GM23338 (cell line): ENCODE measurements at regions not wholly inside any gene's neighbourhood (a gene's known extent, or its start where the extent isn't known, plus 50 kb on each side); places are given as distances from the start of the nearest gene placed in this dataset.

Source experiments
- ATAC-seq: fragments of 200-7000 bp; cut with Tn5 transposase; 3 replicates; pipeline ENCODE4 v1.9.1; 2020
- DNase-seq: peaks from one replicate; pipeline ENCODE4 v3.0.0-alpha.2; 2015; ENCODE audit warnings: low spot score
- H2AFZ ChIP-seq: fragments of 200-600 bp; sonication (generic); 2 replicates; pipeline ENCODE4 v1.8.0; 2016; ENCODE audit warnings: antibody characterized with exemption, mild to moderate bottlenecking, moderate library complexity
- H3F3A ChIP-seq: fragments of 200-600 bp; sonication (generic); replicated peaks from 2 replicates; pipeline ENCODE4 v1.8.0; 2017; ENCODE audit warnings: antibody characterized with exemption, mixed run types, low read depth
- H3K27ac ChIP-seq: fragments of 200-600 bp; sonication (generic); 2 replicates; pipeline ENCODE4 v1.6.1; 2016; ENCODE audit warnings: low read depth
- H3K27me3 ChIP-seq: fragments of 200-600 bp; sonication (generic); 2 replicates; pipeline ENCODE4 v1.8.0; 2016; ENCODE audit warnings: mild to moderate bottlenecking, mixed run types, moderate library complexity; ENCODE audit not compliant: insufficient read depth
- H3K36me3 ChIP-seq: fragments of 200-600 bp; sonication (generic); 2 replicates; pipeline ENCODE4 v1.8.0; 2016; ENCODE audit warnings: mild to moderate bottlenecking; ENCODE audit not compliant: insufficient read depth
- H3K4me1 ChIP-seq: fragments of 200-600 bp; sonication (generic); 2 replicates; pipeline ENCODE4 v1.8.0; 2016; ENCODE audit warnings: mild to moderate bottlenecking, moderate library complexity; ENCODE audit not compliant: insufficient read depth
- H3K4me2 ChIP-seq: fragments of 200-600 bp; sonication (generic); 2 replicates; pipeline ENCODE4 v1.7.1; 2017; ENCODE audit warnings: mixed run types
- H3K4me3 ChIP-seq: fragments of 200-600 bp; sonication (generic); 2 replicates; pipeline ENCODE4 v1.6.1; 2016; ENCODE audit warnings: mixed run types
- H3K79me2 ChIP-seq: fragments of 200-600 bp; sonication (generic); replicated peaks from 2 replicates; pipeline ENCODE4 v1.8.0; 2017; ENCODE audit warnings: mild to moderate bottlenecking; ENCODE audit not compliant: insufficient read depth
- H3K9me2 ChIP-seq: fragments of 200-600 bp; sonication (generic); 2 replicates; pipeline ENCODE4 v1.8.0; 2017; ENCODE audit not compliant: insufficient read depth
- H4K20me1 ChIP-seq: fragments of 200-600 bp; sonication (generic); replicated peaks from 2 replicates; pipeline ENCODE4 v1.8.0; 2017; ENCODE audit warnings: mild to moderate bottlenecking; ENCODE audit not compliant: insufficient read depth
- H3K27ac Mint-ChIP-seq: 2 replicates; pipeline ENCODE4 v1.8.0; 2020; ENCODE audit warnings: inconsistent platforms, mild to moderate bottlenecking, moderate library complexity, mixed read lengths
- H3K27me3 Mint-ChIP-seq: 3 replicates; pipeline ENCODE4 v1.8.0; 2022; ENCODE audit warnings: low read depth, mild to moderate bottlenecking, moderate library complexity, mixed read lengths, inconsistent platforms; ENCODE audit not compliant: insufficient read depth, poor library complexity
- H3K36me3 Mint-ChIP-seq: 3 replicates; pipeline ENCODE4 v1.8.0; 2021; ENCODE audit warnings: low read depth, mild to moderate bottlenecking, inconsistent platforms, moderate library complexity, mixed read lengths
- H3K4me1 Mint-ChIP-seq: 3 replicates; pipeline ENCODE4 v1.8.0; 2020; ENCODE audit warnings: mild to moderate bottlenecking, inconsistent platforms, mixed read lengths
- H3K4me3 Mint-ChIP-seq: 3 replicates; pipeline ENCODE4 v1.8.0; 2021; ENCODE audit warnings: moderate library complexity, mild to moderate bottlenecking, inconsistent platforms, mixed read lengths
- H3K9me3 Mint-ChIP-seq: 3 replicates; pipeline ENCODE4 v1.8.0; 2020; ENCODE audit warnings: moderate library complexity, mild to moderate bottlenecking, inconsistent platforms, mixed read lengths
- CREB1 ChIP-seq: fragments of 250-450 bp; sonication (Bioruptor Pico); IDR thresholded peaks from 2 replicates; pipeline ENCODE4 v1.5.0; 2020; ENCODE audit warnings: low read depth, mild to moderate bottlenecking, moderate library complexity
- CTCF ChIP-seq, 2 experiments: fragments of 200-600 bp in 1 of 2; sonication (generic) in 1 of 2; conservative IDR thresholded peaks; 2 replicates each; pipeline versions ENCODE4 v1.5.1 to v1.6.1; 2016 to 2017; ENCODE audit warnings: antibody characterized with exemption in 2 of 2, low read depth in 2 of 2, mild to moderate bottlenecking in 2 of 2, moderate library complexity in 1 of 2
- EZH2 ChIP-seq: fragments of 200-600 bp; sonication (generic); IDR thresholded peaks from one replicate; pipeline ENCODE4 v1.8.0; 2017; ENCODE audit warnings: antibody characterized with exemption, mild to moderate bottlenecking, low read depth; ENCODE audit not compliant: unreplicated experiment
- NANOG ChIP-seq: IDR thresholded peaks from 2 replicates; pipeline ENCODE4 v1.6.1; 2016; ENCODE audit warnings: antibody characterized with exemption, borderline replicate concordance
- POLR2AphosphoS5 ChIP-seq: IDR thresholded peaks from 2 replicates; pipeline ENCODE4 v1.6.1; 2016; ENCODE audit warnings: antibody characterized with exemption, low read depth
- REST ChIP-seq: IDR thresholded peaks from one replicate; pipeline ENCODE4 v1.6.1; 2018; ENCODE audit warnings: antibody characterized with exemption; ENCODE audit not compliant: unreplicated experiment
- ZNF114 ChIP-seq: fragments of 250-450 bp; sonication (Bioruptor Pico); IDR thresholded peaks from 2 replicates; pipeline ENCODE4 v1.5.0; 2020; ENCODE audit warnings: mild to moderate bottlenecking, moderate library complexity
- ZNF462 ChIP-seq: fragments of 250-450 bp; sonication (Bioruptor Pico); IDR thresholded peaks from 2 replicates; pipeline ENCODE4 v1.5.0; 2020; ENCODE audit warnings: mild to moderate bottlenecking, moderate library complexity

GRCh38 chr7:152949790-152950189, 190.2 kb downstream of the ACTR3B start:
- Histone ChIP-seq H3K27me3 (no peaks in the 10 kb centered on the region), H3K79me2 (no peaks in the 10 kb centered on the region), H3K4me2 (no peak overlapping the region), H3K27ac (no peak overlapping the region), H3K4me1 (no peaks in the 10 kb centered on the region), H3K36me3 (no peaks in the 10 kb centered on the region), H2AFZ (no peak overlapping the region), H3K4me3 (no peak overlapping the region), H3K9me2 (peaks cover 6% of the 10 kb centered on the region; the same call in 1 of the 2 replicates), H4K20me1 (no peaks in the 10 kb centered on the region), H3F3A (no peaks in the 10 kb centered on the region)
- peaks cover 3% of the 10 kb centered on the region for H3K27me3 Mint-ChIP-seq
- no peak for DNase-seq
- H3K9me3 Mint-ChIP-seq, result peaks cover 6% of the 10 kb centered on the region; the same call in 2 of the 3 replicates
- TF ChIP-seq NANOG (no peak), REST (no peak), POLR2AphosphoS5 (no peak), ZNF114 (CRISPR knock-in tag) (no peak), EZH2 (no peak)
- peaks cover 5% of the 10 kb centered on the region; the same call in 2 of the 3 replicates for H3K36me3 Mint-ChIP-seq
- H3K4me1 Mint-ChIP-seq, result no peaks in the 10 kb centered on the region
- H3K27ac Mint-ChIP-seq, result no peak overlapping the region
- ATAC-seq, result no peak
- H3K4me3 Mint-ChIP-seq, result no peak overlapping the region

- Mint-ChIP-seq H3K4me1 (peaks cover 10% of the 10 kb centered on the region; the same call in 2 of the 3 replicates), H3K4me3 (no peak overlapping the region), H3K27ac (no peak overlapping the region), H3K27me3 (peaks cover 3% of the 10 kb centered on the region), H3K36me3 (peaks cover 3% of the 10 kb centered on the region; the same call in 2 of the 3 replicates), H3K9me3 (peaks cover 4% of the 10 kb centered on the region; the same call in 2 of the 3 replicates)
- Histone ChIP-seq H3K27me3 (no peaks in the 10 kb centered on the region), H3K4me3 (no peak overlapping the region), H3K36me3 (no peaks in the 10 kb centered on the region; the same call in 1 of the 2 replicates), H3K79me2 (no peaks in the 10 kb centered on the region), H4K20me1 (no peaks in the 10 kb centered on the region), H2AFZ (no peak overlapping the region), H3K9me2 (no peaks in the 10 kb centered on the region), H3F3A (no peaks in the 10 kb centered on the region), H3K27ac (no peak overlapping the region), H3K4me2 (no peak overlapping the region), H3K4me1 (peaks cover 13% of the 10 kb centered on the region)
- ATAC-seq (peak; percentile 77), DNase-seq (peak; percentile 59)
- TF ChIP-seq CTCF (conservative IDR thresholded peaks at IDR 0.05; ENCODE audit: low read depth in 2 of 2) (peak; percentile 52 to 53), ZNF462 (no peak), CREB1 (CRISPR knock-in tag) (no peak)
Measured at GRCh38 chr7:152956006-152956405, 196.5 kb downstream of the ACTR3B start.
